SK-N-SH treated with all-trans-retinoic acid at 6 μM for 48 hours (cell line): ENCODE measurements at regions not wholly inside any gene's neighbourhood (a gene's known extent, or its start where the extent isn't known, plus 50 kb on each side); places are given as distances from the start of the nearest gene placed in this dataset.

Source experiments
- ATAC-seq: fragments of 200-7000 bp; cut with Tn5 transposase; 3 replicates; pipeline ENCODE4 v1.9.1; 2020; ENCODE audit warnings: mild to moderate bottlenecking, moderate library complexity
- ARNTL ChIP-seq: fragments of 450-650 bp; formaldehyde crosslinking; IDR thresholded peaks from 2 replicates; pipeline ENCODE4 v1.5.0; 2020; ENCODE audit warnings: low read depth, mild to moderate bottlenecking, moderate library complexity, borderline replicate concordance
- BACH2 ChIP-seq: fragments of 250-450 bp; sonication (Bioruptor Pico); IDR thresholded peaks from 2 replicates; pipeline ENCODE4 v1.9.0; 2021; ENCODE audit warnings: mild to moderate bottlenecking, borderline replicate concordance
- CREB5 ChIP-seq: fragments of 250-450 bp; sonication (Bioruptor Pico); IDR thresholded peaks from 2 replicates; pipeline ENCODE4 v1.5.1; 2020; ENCODE audit warnings: low read depth, mild to moderate bottlenecking, moderate library complexity
- CSDC2 ChIP-seq: fragments of 250-450 bp; sonication (Bioruptor Pico); IDR thresholded peaks from 2 replicates; pipeline ENCODE4 v1.5.0; 2020; ENCODE audit warnings: mild to moderate bottlenecking, moderate library complexity
- ESRRG ChIP-seq: fragments of 250-450 bp; sonication (Bioruptor Pico); IDR thresholded peaks from 2 replicates; pipeline ENCODE4 v1.6.1; 2021; ENCODE audit warnings: mild to moderate bottlenecking
- GLIS3 ChIP-seq: fragments of 250-450 bp; sonication (Bioruptor Pico); IDR thresholded peaks from 2 replicates; pipeline ENCODE4 v1.5.0; 2020; ENCODE audit warnings: mild to moderate bottlenecking, moderate library complexity
- ISL1 ChIP-seq: fragments of 250-450 bp; sonication (Bioruptor Pico); IDR thresholded peaks from 2 replicates; pipeline ENCODE4 v2.1.2; 2022; ENCODE audit warnings: mild to moderate bottlenecking, moderate library complexity
- OSR1 ChIP-seq: fragments of 250-450 bp; sonication (Bioruptor Pico); IDR thresholded peaks from 2 replicates; pipeline ENCODE4 v1.8.0; 2022; ENCODE audit warnings: moderate library complexity, mild to moderate bottlenecking, inconsistent platforms
- PATZ1 ChIP-seq: fragments of 250-450 bp; sonication (Bioruptor Pico); IDR thresholded peaks from 2 replicates; pipeline ENCODE4 v1.8.0; 2020; ENCODE audit warnings: mild to moderate bottlenecking, moderate library complexity, borderline replicate concordance
- POU6F1 ChIP-seq: fragments of 250-450 bp; sonication (Bioruptor Pico); IDR thresholded peaks from 2 replicates; pipeline ENCODE4 v1.8.0; 2021; ENCODE audit warnings: low read depth, mild to moderate bottlenecking, moderate library complexity, borderline replicate concordance
- PPARA ChIP-seq: fragments of 250-450 bp; sonication (Bioruptor Pico); IDR thresholded peaks from 2 replicates; pipeline ENCODE4 v1.5.0; 2020; ENCODE audit warnings: mild to moderate bottlenecking, borderline replicate concordance
- RARB ChIP-seq: fragments of 250-450 bp; sonication (Bioruptor Pico); IDR thresholded peaks from 2 replicates; pipeline ENCODE4 v1.8.0; 2021; ENCODE audit warnings: mild to moderate bottlenecking, moderate library complexity
- SNAI2 ChIP-seq: fragments of 250-450 bp; sonication (Bioruptor Pico); IDR thresholded peaks from 2 replicates; pipeline ENCODE4 v1.5.0; 2020; ENCODE audit warnings: mild to moderate bottlenecking, moderate library complexity
- TCF4 ChIP-seq: fragments of 250-450 bp; sonication (Bioruptor Pico); IDR thresholded peaks from 2 replicates; pipeline ENCODE4 v1.8.0; 2021; ENCODE audit warnings: mild to moderate bottlenecking, moderate library complexity, borderline replicate concordance
- TOX ChIP-seq: fragments of 250-450 bp; sonication (Bioruptor Pico); IDR thresholded peaks from 2 replicates; pipeline ENCODE4 v1.8.0; 2021; ENCODE audit warnings: mild to moderate bottlenecking, moderate library complexity, borderline replicate concordance
- TSHZ2 ChIP-seq: fragments of 250-450 bp; sonication (Bioruptor Pico); IDR thresholded peaks from 2 replicates; pipeline ENCODE4 v1.5.0; 2020; ENCODE audit warnings: mild to moderate bottlenecking, moderate library complexity
- ZC3H10 ChIP-seq: fragments of 250-450 bp; sonication (Bioruptor Pico); IDR thresholded peaks from 2 replicates; pipeline ENCODE4 v1.5.1; 2021; ENCODE audit warnings: mild to moderate bottlenecking, moderate library complexity
- ZFP3 ChIP-seq: fragments of 250-450 bp; sonication (Bioruptor Pico); IDR thresholded peaks from 2 replicates; pipeline ENCODE4 v1.5.0; 2020; ENCODE audit warnings: mild to moderate bottlenecking, moderate library complexity
- ZFP30 ChIP-seq: fragments of 450-650 bp; formaldehyde crosslinking; IDR thresholded peaks from 2 replicates; pipeline ENCODE4 v1.5.0; 2022; ENCODE audit warnings: mild to moderate bottlenecking, moderate library complexity
- ZNF565 ChIP-seq: fragments of 450-650 bp; formaldehyde crosslinking; conservative IDR thresholded peaks from 2 replicates; pipeline ENCODE4 v1.5.0; 2020; ENCODE audit warnings: low read depth, mild to moderate bottlenecking, moderate library complexity
- ZNF70 ChIP-seq: fragments of 450-650 bp; formaldehyde crosslinking; IDR thresholded peaks from 2 replicates; pipeline ENCODE4 v1.5.0; 2020; ENCODE audit warnings: mild to moderate bottlenecking, moderate library complexity
- ZNF8 ChIP-seq: fragments of 450-650 bp; formaldehyde crosslinking; IDR thresholded peaks from 2 replicates; pipeline ENCODE4 v1.5.0; 2020; ENCODE audit warnings: mild to moderate bottlenecking, moderate library complexity

GRCh38 chr10:108048898-108049297 is 884.4 kb upstream of the SORCS1 start:
- ATAC-seq: no peak
- TF ChIP-seq PPARA (CRISPR knock-in tag) (no peak), TSHZ2 (CRISPR knock-in tag) (no peak), ZFP3 (CRISPR knock-in tag) (no peak), ZC3H10 (no peak), POU6F1 (CRISPR knock-in tag) (no peak), BACH2 (no peak), TOX (CRISPR knock-in tag) (no peak), SNAI2 (no peak), OSR1 (CRISPR knock-in tag) (no peak), ARNTL (CRISPR knock-in tag) (no peak), ESRRG (CRISPR knock-in tag) (no peak), ZNF70 (no peak), ZNF8 (no peak), TCF4 (CRISPR knock-in tag) (no peak), CREB5 (CRISPR knock-in tag) (no peak), RARB (CRISPR knock-in tag) (no peak)

- TF ChIP-seq GLIS3 (CRISPR knock-in tag) (no peak), RARB (CRISPR knock-in tag) (no peak), ZC3H10 (no peak), ZNF8 (no peak), TCF4 (CRISPR knock-in tag) (no peak), ZNF565 (CRISPR knock-in tag) (no peak), BACH2 (no peak), TOX (CRISPR knock-in tag) (no peak), PPARA (CRISPR knock-in tag) (no peak), ESRRG (CRISPR knock-in tag) (no peak)
- TF ChIP-seq, all 23 proteins: peak for 0
- no peak for ATAC-seq
Observed at GRCh38 chr10:108039821-108040584, 875.5 kb upstream of the SORCS1 start.

- TF ChIP-seq ZNF70 (no peak), SNAI2 (no peak), ZC3H10 (no peak), GLIS3 (CRISPR knock-in tag) (no peak), ZFP3 (CRISPR knock-in tag) (no peak), ZNF8 (no peak), ISL1 (no peak), ESRRG (CRISPR knock-in tag) (no peak), TOX (CRISPR knock-in tag) (no peak), PATZ1 (CRISPR knock-in tag) (no peak), CREB5 (CRISPR knock-in tag) (no peak), ZNF565 (CRISPR knock-in tag) (no peak), CSDC2 (CRISPR knock-in tag) (no peak), TCF4 (CRISPR knock-in tag) (no peak), POU6F1 (CRISPR knock-in tag) (no peak), ZFP30 (CRISPR knock-in tag) (no peak), TSHZ2 (CRISPR knock-in tag) (no peak)
- TF ChIP-seq, all 23 proteins: peak for 0
- ATAC-seq: no peak
Observed at GRCh38 chr10:108037061-108037460, 872.6 kb upstream of the SORCS1 start.
